Brain microvascular endothelial cell (primary cell): ENCODE measurements at regions not wholly inside any gene's neighbourhood (a gene's known extent, or its start where the extent isn't known, plus 50 kb on each side); places are given as distances from the start of the nearest gene placed in this dataset.
A peak's percentile ranks its signal among the peaks of the same experiment; 100 is the strongest.

Experiments
- DNase-seq: peaks from one replicate; pipeline ENCODE4 v3.0.0-alpha.2; 2020
- H3K27ac ChIP-seq: fragments of 250-450 bp; sonication (Bioruptor Pico); 2 replicates; pipeline ENCODE4 v1.5.1; 2020; ENCODE audit warnings: mild to moderate bottlenecking, moderate library complexity
- H3K27me3 ChIP-seq: fragments of 250-450 bp; sonication (Bioruptor Pico); replicated peaks from 2 replicates; pipeline ENCODE4 v1.5.1; 2020; ENCODE audit warnings: mild to moderate bottlenecking
- H3K36me3 ChIP-seq: fragments of 250-450 bp; sonication (Bioruptor Pico); replicated peaks from 2 replicates; pipeline ENCODE4 v1.5.1; 2020; ENCODE audit warnings: mild to moderate bottlenecking
- H3K4me3 ChIP-seq: 2 replicates; pipeline ENCODE4 v1.5.1; 2011; ENCODE audit warnings: low read depth, mild to moderate bottlenecking, control low read depth, low read length, moderate library complexity
- in situ Hi-C: cut with HindIII; loops from 2 replicates; pipeline ENCODE4 v1.10.0; 2017; ENCODE audit warnings: low sequenced_read_pairs, low pct_ligation_motif_present
- TF ChIP-seq, protein P1 (sequence below): IDR thresholded peaks from 2 replicates; pipeline ENCODE4 v1.5.1; 2011; ENCODE audit warnings: low read depth, mild to moderate bottlenecking, moderate library complexity, low read length, control low read depth, inconsistent platforms; ENCODE audit errors: missing control alignments

DNA sequence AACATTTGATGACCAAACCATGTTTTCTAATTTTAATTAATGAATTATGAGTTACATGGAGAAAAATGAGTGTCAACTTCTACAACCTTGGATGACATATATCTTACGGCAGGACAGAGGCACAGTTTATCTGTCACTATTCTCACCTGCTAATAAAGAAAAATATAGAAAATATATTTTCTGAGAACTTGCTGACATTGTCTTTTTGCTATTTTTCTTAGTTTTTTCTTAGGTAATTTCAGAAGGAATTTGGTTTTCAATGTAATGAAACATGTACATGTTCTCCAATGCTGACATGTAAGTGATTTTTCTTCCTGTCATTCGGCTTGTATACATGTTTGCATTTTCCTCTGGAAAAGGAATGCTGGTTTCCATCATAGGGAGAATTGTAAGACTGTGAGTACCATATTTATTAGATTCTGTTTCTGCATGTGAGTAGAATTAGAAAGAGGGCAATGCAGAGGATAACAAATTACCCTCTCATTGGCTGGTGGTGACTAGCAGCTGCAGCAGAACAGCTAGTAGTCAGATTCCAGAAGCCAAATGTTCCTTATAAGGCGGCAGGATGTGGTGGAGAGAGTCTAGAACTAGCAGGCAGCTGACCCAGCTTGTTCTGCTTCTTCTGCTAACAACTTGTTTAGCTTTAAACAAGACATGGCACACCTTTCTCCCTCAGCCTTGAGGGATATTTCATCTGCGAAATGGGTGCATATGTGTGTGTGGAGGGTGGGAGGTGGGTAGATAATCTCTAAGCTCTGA lies 132.8 kb upstream of the SPACA1 start:
- H3K36me3 ChIP-seq: no peaks in the 10 kb centered on the region
- in situ Hi-C loops: no loop called here
- no peaks in the 10 kb centered on the region for H3K27me3 ChIP-seq
- no peak overlapping the region for H3K4me3 ChIP-seq
- DNase-seq: peak; percentile 45
- no peak overlapping the region for H3K27ac ChIP-seq
- TF ChIP-seq, protein P1, sequence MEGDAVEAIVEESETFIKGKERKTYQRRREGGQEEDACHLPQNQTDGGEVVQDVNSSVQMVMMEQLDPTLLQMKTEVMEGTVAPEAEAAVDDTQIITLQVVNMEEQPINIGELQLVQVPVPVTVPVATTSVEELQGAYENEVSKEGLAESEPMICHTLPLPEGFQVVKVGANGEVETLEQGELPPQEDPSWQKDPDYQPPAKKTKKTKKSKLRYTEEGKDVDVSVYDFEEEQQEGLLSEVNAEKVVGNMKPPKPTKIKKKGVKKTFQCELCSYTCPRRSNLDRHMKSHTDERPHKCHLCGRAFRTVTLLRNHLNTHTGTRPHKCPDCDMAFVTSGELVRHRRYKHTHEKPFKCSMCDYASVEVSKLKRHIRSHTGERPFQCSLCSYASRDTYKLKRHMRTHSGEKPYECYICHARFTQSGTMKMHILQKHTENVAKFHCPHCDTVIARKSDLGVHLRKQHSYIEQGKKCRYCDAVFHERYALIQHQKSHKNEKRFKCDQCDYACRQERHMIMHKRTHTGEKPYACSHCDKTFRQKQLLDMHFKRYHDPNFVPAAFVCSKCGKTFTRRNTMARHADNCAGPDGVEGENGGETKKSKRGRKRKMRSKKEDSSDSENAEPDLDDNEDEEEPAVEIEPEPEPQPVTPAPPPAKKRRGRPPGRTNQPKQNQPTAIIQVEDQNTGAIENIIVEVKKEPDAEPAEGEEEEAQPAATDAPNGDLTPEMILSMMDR: no peak

DNA sequence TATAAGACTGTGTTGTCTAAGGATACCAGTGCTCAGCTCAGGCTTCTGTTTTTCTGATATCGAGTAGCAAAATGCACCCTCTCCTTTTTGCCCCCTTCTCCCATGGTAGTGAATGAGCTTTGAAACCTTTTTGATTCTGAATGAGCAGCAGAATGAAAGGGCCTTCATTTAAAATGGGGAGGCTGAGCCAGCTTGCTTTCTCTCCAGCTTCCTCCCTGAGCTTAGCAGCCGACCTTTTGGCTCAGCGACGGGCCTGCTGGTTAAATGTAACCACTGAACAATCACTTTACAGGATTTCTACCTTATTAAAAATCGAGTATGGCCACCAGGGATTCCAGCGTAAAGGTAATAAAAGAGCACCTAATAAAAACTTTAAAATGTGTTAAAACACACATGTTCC lies 133.7 kb upstream of the SPACA1 start:
- in situ Hi-C loops: no loop called here

DNA sequence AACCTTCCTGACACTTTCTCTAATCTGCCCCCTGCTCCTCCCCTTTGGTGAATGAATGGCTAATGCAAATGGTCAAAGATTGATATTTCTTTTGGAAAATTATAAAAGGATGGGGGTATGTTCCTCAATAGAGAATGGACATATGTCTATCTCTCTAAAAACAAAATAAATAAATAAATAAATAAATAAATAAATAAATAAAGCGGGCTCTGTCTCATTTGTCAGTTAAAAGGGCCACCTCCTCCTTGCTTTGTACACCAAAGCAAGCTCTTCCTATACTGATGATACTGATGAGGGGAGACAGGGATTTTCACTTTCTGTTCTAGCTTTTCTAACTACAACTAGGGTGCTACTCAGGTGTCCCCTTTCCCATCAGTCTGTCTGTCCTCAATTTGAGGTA lies 135.5 kb upstream of the SPACA1 start:
- no peak for DNase-seq
- TF ChIP-seq, protein P1: no peak
- Histone ChIP-seq H3K27me3 (no peaks in the 10 kb centered on the region), H3K36me3 (no peaks in the 10 kb centered on the region), H3K27ac (no peak overlapping the region), H3K4me3 (no peak overlapping the region)
- in situ Hi-C loops: no loop called here

More for the DNA sequence above, 133.7 kb upstream of the SPACA1 start:
- Histone ChIP-seq H3K27ac (no peak overlapping the region), H3K27me3 (no peaks in the 10 kb centered on the region), H3K36me3 (no peaks in the 10 kb centered on the region), H3K4me3 (no peak overlapping the region)
- DNase-seq: no peak
- TF ChIP-seq, protein P1: no peak

DNA sequence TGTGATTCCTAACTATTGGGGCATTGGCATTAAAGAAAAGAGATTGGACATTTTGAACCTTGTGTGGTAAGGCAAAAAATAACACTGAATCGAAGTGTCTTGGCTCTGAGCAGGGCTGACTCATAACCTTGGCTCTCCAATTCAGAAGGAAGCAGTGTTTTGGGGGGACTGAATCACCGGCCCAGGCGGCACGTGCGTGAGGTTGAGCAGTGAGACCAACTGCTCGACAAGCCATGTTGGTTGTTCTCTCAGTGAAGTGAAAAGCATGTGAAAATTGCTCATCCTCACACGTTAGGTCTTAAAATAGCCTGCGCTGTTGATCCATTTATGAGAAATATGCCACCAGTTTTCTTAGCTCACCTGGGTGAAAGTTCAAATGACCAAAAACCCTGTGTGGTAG lies 137.8 kb upstream of the SPACA1 start:
- TF ChIP-seq, protein P1: no peak
- Histone ChIP-seq H3K4me3 (no peak overlapping the region), H3K27ac (peak overlapping the region; percentile 94), H3K27me3 (no peaks in the 10 kb centered on the region), H3K36me3 (no peaks in the 10 kb centered on the region)
- DNase-seq: peak; percentile 96
- in situ Hi-C loops: no loop called here

DNA sequence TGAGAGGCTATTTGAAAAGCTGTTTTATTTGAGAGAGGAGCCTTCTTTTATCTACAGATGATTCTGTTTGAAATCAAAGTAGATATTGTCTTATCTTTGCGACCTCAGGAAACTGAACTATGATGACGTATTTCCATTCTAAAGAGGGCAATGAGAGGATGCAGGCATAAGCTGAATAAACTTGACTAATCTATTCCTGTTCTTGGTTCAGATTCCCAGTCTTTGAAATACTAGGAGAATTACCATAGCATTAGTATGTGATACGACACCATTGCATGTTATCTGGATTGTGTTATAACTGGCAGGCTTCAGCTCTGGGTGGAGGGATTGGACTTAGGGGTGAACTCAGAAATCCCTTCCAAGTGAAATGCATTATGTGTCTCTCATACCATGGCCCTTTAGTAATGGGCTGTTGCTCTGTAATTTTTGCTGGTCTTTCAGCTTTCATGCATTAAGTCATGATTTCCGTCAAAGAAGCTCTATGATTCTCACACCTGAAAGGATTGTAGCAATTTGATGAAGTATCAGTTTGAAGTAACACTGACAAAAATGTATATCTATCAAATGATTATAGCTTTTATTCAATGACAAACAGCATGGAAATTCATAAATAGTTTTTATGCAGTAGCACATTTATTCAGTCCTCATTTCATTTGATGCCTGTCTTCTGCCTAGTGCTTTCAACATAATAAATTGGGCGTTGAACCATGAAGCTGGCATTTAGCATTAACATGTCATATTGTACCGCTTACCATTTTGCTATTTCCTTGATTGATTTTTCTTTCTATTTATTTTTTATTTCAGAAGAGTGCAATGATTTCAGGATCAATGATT lies 138.4 kb upstream of the SPACA1 start:
- no peaks in the 10 kb centered on the region for H3K27me3 ChIP-seq
- in situ Hi-C loops: no loop called here

More for the DNA sequence above, 138.4 kb upstream of the SPACA1 start:
- Histone ChIP-seq H3K27ac (peak overlapping the region; percentile 94), H3K4me3 (no peak overlapping the region), H3K36me3 (no peaks in the 10 kb centered on the region)
- peak; percentile 83 for DNase-seq
- TF ChIP-seq, protein P1: no peak
